ENCODE measurements at regions not wholly inside any gene's neighbourhood (a gene's known extent, or its start where the extent isn't known, plus 50 kb on each side); places are given as distances from the start of the nearest gene placed in this dataset.

DNA sequence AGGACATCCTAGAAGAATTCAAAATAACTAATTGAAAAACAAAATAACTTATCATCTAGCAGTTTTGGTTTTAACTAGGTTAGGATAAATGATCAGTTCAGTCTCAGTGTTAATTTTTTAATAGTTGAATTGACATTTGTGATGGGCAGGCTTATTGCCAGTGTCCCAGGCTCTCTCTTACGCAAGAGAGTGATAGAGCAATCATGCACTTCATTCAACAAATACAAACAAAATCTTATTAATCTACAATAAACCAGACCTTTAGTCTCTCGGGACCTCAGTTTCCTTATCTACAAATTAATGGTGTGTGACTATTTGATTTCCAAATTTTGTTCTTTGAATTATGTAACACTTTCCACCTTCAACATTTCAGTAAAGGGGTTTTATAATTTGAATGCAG is 385.9 kb upstream of the JAG1 start:
- Histone ChIP-seq H3K79me2 (ENCODE audit: insufficient read depth, low read length) (no peaks in the 10 kb centered on the region), H3K4me1 (ENCODE audit: control insufficient read depth in 1 of 2, insufficient read depth in 2 of 2, low read length in 2 of 2) (no peaks in the 10 kb centered on the region), H4K20me1 (ENCODE audit: insufficient read depth) (no peaks in the 10 kb centered on the region), H3K27ac (ENCODE audit: low read depth, low read length) (no peak overlapping the region), H3K9me2 (ENCODE audit: insufficient read depth) (no peaks in the 10 kb centered on the region), H3K9ac (ENCODE audit: low read length) (no peak overlapping the region), H2AFZ (ENCODE audit: low read depth, low read length, poor library complexity, severe bottlenecking) (no peak overlapping the region), H3K27me3 (ENCODE audit: insufficient read depth, low read length) (no peaks in the 10 kb centered on the region), H3K4me2 (ENCODE audit: low read length) (no peak overlapping the region), H3K9me3 (ENCODE audit: control insufficient read depth in 1 of 2, insufficient read depth in 1 of 2, low read depth in 1 of 2, low read length in 2 of 2) (no peaks in the 10 kb centered on the region), H3K36me3 (ENCODE audit: control insufficient read depth in 1 of 2, insufficient read depth in 2 of 2, low read length in 2 of 2) (no peaks in the 10 kb centered on the region), H3K4me3 (replicated peaks in 1 of 2; ENCODE audit: low read depth in 1 of 2, low read length in 2 of 2) (no peak overlapping the region)
- ChIA-PET POLR2A (no interaction called here), RAD21 (ENCODE audit: low non-redundant PET in 1 of 2, low total read pairs in 2 of 2, uncharacterized antibody in 2 of 2, unreplicated experiment in 2 of 2) (no interaction called here), CTCF (no interaction called here)
- BruUV-seq (replicated peaks): no TSS peak
- intact Hi-C loops (cut with micrococcal nuclease): no loop called here
- DNase-seq (ENCODE audit: low read depth, low spot score): no peak
- TF ChIP-seq ZFX (IDR thresholded peaks at IDR 0.05) (no peak), POLR2AphosphoS5 (IDR thresholded peaks at IDR 0.05; ENCODE audit: low read depth, low read length) (no peak), RAD21 (IDR thresholded peaks at IDR 0.05; ENCODE audit: low read depth) (no peak), ZNF274 (IDR thresholded peaks at IDR 0.05; ENCODE audit: low read depth, low read length) (no peak), JUND (IDR thresholded peaks at IDR 0.05) (no peak), CEBPB (IDR thresholded peaks at IDR 0.05; ENCODE audit: low read depth) (no peak), FOSL1 (IDR thresholded peaks at IDR 0.05; ENCODE audit: low read depth) (no peak), EGR1 (IDR thresholded peaks at IDR 0.05; ENCODE audit: low read depth) (no peak), CBX3 (IDR thresholded peaks at IDR 0.05; ENCODE audit: low read depth) (no peak), SIN3A (IDR thresholded peaks at IDR 0.05; ENCODE audit: low read depth) (no peak), EZH2phosphoT487 (IDR thresholded peaks at IDR 0.05; ENCODE audit: borderline replicate concordance) (no peak), SRF (IDR thresholded peaks at IDR 0.05; ENCODE audit: low read depth) (no peak)
- TF ChIP-seq, protein P1, sequence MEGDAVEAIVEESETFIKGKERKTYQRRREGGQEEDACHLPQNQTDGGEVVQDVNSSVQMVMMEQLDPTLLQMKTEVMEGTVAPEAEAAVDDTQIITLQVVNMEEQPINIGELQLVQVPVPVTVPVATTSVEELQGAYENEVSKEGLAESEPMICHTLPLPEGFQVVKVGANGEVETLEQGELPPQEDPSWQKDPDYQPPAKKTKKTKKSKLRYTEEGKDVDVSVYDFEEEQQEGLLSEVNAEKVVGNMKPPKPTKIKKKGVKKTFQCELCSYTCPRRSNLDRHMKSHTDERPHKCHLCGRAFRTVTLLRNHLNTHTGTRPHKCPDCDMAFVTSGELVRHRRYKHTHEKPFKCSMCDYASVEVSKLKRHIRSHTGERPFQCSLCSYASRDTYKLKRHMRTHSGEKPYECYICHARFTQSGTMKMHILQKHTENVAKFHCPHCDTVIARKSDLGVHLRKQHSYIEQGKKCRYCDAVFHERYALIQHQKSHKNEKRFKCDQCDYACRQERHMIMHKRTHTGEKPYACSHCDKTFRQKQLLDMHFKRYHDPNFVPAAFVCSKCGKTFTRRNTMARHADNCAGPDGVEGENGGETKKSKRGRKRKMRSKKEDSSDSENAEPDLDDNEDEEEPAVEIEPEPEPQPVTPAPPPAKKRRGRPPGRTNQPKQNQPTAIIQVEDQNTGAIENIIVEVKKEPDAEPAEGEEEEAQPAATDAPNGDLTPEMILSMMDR (IDR thresholded peaks at IDR 0.05 in 2 of 3, conservative IDR thresholded peaks at IDR 0.05 in 1 of 3; ENCODE audit: borderline replicate concordance in 1 of 3, insufficient read depth in 1 of 3, low read depth in 2 of 3, low read length in 2 of 3): no peak
- TF ChIP-seq, protein P2, sequence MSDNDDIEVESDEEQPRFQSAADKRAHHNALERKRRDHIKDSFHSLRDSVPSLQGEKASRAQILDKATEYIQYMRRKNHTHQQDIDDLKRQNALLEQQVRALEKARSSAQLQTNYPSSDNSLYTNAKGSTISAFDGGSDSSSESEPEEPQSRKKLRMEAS (IDR thresholded peaks at IDR 0.05): no peak
- TF ChIP-seq, protein P3, sequence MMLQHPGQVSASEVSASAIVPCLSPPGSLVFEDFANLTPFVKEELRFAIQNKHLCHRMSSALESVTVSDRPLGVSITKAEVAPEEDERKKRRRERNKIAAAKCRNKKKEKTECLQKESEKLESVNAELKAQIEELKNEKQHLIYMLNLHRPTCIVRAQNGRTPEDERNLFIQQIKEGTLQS (IDR thresholded peaks at IDR 0.05): no peak
- ATAC-seq: no peak
